ENCODE measurements at regions not wholly inside any gene's neighbourhood (a gene's known extent, or its start where the extent isn't known, plus 50 kb on each side); places are given as distances from the start of the nearest gene placed in this dataset.
"Not testable (repeated sequence)": the region's sequence is repeated elsewhere in the genome, so short reads cannot be mapped to it uniquely, and the experiment has no call there.

DNA sequence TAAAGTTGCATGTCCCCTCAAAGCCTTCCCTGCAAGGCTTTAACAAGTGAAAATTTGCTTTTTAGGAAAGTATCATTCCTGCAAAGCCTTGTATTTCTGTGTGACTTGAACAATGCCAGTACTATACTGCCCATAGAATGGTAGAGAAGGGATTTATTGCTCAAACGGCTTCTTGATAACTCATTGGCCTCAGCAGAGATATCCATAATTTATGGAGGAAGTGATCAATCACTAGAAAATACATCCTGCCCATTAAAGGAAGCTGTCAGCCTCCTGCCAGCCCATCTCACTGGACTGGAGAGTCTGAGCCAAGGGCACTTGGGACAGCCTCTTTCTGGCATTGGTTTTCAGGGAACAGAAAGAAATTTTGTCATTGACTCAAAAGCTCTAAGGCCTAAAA is 152.6 kb downstream of the XPNPEP1 start:
- Histone ChIP-seq H3K4me1 (peaks cover 0 to 10% (median 0%) of the 10 kb centered on the region in 6 donors), H3K27me3 (replicated peaks in 1 of 7) (no peaks in the 10 kb centered on the region), H3K4me3 (no peak overlapping the region), H3K9me3 (no peaks in the 10 kb centered on the region), H3K36me3 (no peaks in the 10 kb centered on the region), H3K27ac (no peak overlapping the region)
- intact Hi-C loops (cut with DNase I; ENCODE audit: low total_unique reads) = no loop called here
- TF ChIP-seq POLR2AphosphoS5 (IDR thresholded peaks at IDR 0.05) = no peak
- TF ChIP-seq POLR2A (IDR thresholded peaks at IDR 0.05) = no peak
- TF ChIP-seq, protein P1, sequence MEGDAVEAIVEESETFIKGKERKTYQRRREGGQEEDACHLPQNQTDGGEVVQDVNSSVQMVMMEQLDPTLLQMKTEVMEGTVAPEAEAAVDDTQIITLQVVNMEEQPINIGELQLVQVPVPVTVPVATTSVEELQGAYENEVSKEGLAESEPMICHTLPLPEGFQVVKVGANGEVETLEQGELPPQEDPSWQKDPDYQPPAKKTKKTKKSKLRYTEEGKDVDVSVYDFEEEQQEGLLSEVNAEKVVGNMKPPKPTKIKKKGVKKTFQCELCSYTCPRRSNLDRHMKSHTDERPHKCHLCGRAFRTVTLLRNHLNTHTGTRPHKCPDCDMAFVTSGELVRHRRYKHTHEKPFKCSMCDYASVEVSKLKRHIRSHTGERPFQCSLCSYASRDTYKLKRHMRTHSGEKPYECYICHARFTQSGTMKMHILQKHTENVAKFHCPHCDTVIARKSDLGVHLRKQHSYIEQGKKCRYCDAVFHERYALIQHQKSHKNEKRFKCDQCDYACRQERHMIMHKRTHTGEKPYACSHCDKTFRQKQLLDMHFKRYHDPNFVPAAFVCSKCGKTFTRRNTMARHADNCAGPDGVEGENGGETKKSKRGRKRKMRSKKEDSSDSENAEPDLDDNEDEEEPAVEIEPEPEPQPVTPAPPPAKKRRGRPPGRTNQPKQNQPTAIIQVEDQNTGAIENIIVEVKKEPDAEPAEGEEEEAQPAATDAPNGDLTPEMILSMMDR (IDR thresholded peaks at IDR 0.05 in 8 of 11, conservative IDR thresholded peaks at IDR 0.05 in 3 of 11) = no peak
- no peak for DNase-seq
- WGBS, 5 donors = 0 to 5% (median 0%) methylated on average over 1 of the region's 1 CpG

DNA sequence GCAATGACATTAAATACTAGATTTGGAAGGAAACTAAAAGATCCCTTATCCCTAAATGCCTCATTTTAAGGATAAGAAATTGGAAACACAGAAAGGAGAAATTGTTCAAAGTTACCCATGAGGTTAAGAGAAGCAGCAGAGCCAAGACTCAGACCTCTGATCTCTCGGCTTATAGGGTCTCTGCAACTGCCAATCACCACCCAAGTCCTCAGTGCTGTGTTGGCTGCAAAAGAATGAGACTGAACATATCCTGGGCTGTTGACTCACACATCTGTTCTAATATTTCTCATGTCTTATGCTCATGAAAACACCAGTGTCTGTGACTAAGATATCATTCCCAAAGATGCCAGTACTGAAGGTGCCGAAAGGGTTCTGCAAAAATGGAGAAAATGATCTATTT is 153.3 kb downstream of the XPNPEP1 start:
- Histone ChIP-seq H3K9me3 (no peaks in the 10 kb centered on the region), H3K4me3 (no peak overlapping the region), H3K36me3 (no peaks in the 10 kb centered on the region), H3K27me3 (replicated peaks in 1 of 7) (no peaks in the 10 kb centered on the region), H3K4me1 (peaks cover 0 to 10% (median 0%) of the 10 kb centered on the region in 6 donors), H3K27ac (no peak overlapping the region)
- WGBS, 5 donors = 79 to 84% (median 82%) methylated on average over 2 of the region's 2 CpGs
- intact Hi-C loops (cut with DNase I; ENCODE audit: low total_unique reads) = no loop called here
- DNase-seq = no peak
- TF ChIP-seq, protein P1 (IDR thresholded peaks at IDR 0.05 in 8 of 11, conservative IDR thresholded peaks at IDR 0.05 in 3 of 11) = no peak
- no peak for TF ChIP-seq POLR2AphosphoS5 (IDR thresholded peaks at IDR 0.05)
- no peak for TF ChIP-seq POLR2A (IDR thresholded peaks at IDR 0.05)

DNA sequence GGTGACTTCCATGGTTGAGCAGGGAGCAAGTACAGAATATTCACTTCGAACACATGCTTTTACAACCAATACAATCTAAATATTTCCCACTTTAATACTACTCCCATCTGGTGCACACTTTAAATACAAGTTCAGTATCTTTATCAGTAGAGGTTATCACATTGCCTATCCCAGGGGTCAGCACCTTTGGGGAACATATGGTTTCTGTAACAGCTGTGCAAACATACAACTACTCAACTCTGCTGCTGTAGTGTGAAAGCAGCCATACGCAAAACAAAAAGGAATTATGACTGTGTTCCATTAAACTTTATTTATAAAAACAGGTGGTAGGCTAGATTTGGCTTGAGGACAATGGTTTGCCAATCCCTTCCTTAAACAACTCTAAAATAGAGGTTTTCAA is 157.5 kb downstream of the XPNPEP1 start:
- Histone ChIP-seq H3K27ac (no peak overlapping the region), H3K9me3 (no peaks in the 10 kb centered on the region), H3K27me3 (replicated peaks in 1 of 7) (no peaks in the 10 kb centered on the region), H3K36me3 (no peaks in the 10 kb centered on the region), H3K4me3 (no peak overlapping the region), H3K4me1 (peaks cover 0 to 5% (median 0%) of the 10 kb centered on the region in 6 donors)
- intact Hi-C loops (cut with DNase I; ENCODE audit: low total_unique reads) = no loop called here
- no peak for TF ChIP-seq POLR2A (IDR thresholded peaks at IDR 0.05)
- TF ChIP-seq, protein P1 (IDR thresholded peaks at IDR 0.05 in 8 of 11, conservative IDR thresholded peaks at IDR 0.05 in 3 of 11) = no peak
- no peak for TF ChIP-seq POLR2AphosphoS5 (IDR thresholded peaks at IDR 0.05)
- 81 to 95% (median 92%) methylated on average over 2 of the region's 2 CpGs for WGBS, 5 donors
- DNase-seq = no peak

DNA sequence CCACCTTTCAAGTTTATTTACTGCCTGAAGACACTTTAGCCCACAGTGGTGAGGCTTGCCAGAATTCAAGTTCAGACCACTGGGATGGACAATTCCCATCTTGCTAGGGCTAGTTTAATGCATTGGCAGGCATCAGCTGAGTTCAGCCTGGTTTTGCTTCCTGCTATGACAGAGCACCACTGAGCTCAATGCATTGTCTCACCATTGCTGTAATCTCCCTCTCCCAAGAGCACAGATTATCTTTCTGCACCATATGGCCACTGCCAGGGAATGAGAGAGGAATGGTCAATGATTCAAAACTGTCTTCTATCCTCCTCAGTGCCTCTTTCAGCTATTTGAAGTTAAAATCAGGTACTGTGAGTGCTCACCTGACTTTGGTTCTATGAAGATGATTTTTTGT is 160.8 kb downstream of the XPNPEP1 start:
- TF ChIP-seq, protein P1 (IDR thresholded peaks at IDR 0.05 in 8 of 11, conservative IDR thresholded peaks at IDR 0.05 in 3 of 11) = no peak
- TF ChIP-seq POLR2AphosphoS5 (IDR thresholded peaks at IDR 0.05) = no peak
- no peak for TF ChIP-seq POLR2A (IDR thresholded peaks at IDR 0.05)
- intact Hi-C loops (cut with DNase I; ENCODE audit: low total_unique reads) = no loop called here

DNA sequence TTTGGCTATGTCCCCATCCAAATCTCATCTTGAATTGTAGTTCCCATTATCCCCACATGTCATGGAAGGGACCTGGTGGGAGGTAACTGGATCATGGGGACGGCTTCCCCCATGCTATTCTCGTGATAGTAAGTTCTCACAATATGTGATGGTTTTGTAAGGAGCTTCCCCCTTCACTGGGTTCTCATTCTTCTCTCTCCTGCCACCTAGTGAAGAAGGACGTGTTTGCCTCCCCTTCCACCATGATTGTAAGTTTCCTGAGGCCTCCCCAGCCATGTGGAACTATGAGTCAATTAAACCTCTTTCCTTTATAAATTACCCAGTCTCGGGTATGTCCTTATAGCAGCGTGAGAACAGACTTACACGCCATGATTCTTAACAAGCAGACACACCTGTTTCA is 165.6 kb downstream of the XPNPEP1 start:
- H3K27ac ChIP-seq; DNase-seq; intact Hi-C loops (cut with DNase I; ENCODE audit: low total_unique reads); H3K9me3 ChIP-seq; H3K4me3 ChIP-seq; H3K36me3 ChIP-seq; H3K4me1 ChIP-seq: not testable (repeated sequence)
- 66 to 78% (median 68%) methylated on average over 6 of the region's 6 CpGs for WGBS, 5 donors
- H3K27me3 ChIP-seq (replicated peaks in 1 of 7) = peaks cover 0 to 13% (median 0%) of the 10 kb centered on the region in 7 donors

More for the DNA sequence above, 160.8 kb downstream of the XPNPEP1 start:
- H3K9me3 ChIP-seq = no peaks in the 10 kb centered on the region
- H3K27ac ChIP-seq = no peak overlapping the region
- H3K27me3 ChIP-seq (replicated peaks in 1 of 7) = no peaks in the 10 kb centered on the region
- DNase-seq = no peak
- H3K4me1 ChIP-seq = no peaks in the 10 kb centered on the region
- H3K4me3 ChIP-seq = no peak overlapping the region
- no peaks in the 10 kb centered on the region for H3K36me3 ChIP-seq

Data from spleen (tissue), 11 donors.